GM19238 (cell line): ENCODE measurements at regions not wholly inside any gene's neighbourhood (a gene's known extent, or its start where the extent isn't known, plus 50 kb on each side); places are given as distances from the start of the nearest gene placed in this dataset.
"Not testable (repeated sequence)": the region's sequence is repeated elsewhere in the genome, so short reads cannot be mapped to it uniquely, and the experiment has no call there.

Experiments used
- DNase-seq: peaks from one replicate; pipeline ENCODE4 v3.0.0; 2011; ENCODE audit warnings: low spot score; ENCODE audit not compliant: insufficient read length

- no peak for DNase-seq
Observed at GRCh38 chr6:140175486-140175885, 801.0 kb upstream of the CITED2 start.

- DNase-seq, result no peak
Observed at GRCh38 chr6:140174524-140174923, 800.1 kb upstream of the CITED2 start.

- no peak for DNase-seq
Observed at GRCh38 chr6:140168365-140168764, 793.9 kb upstream of the CITED2 start.

GRCh38 chr6:140160909-140161308 lies 786.5 kb upstream of the CITED2 start:
- DNase-seq, result no peak

GRCh38 chr6:140160494-140160893 lies 786.0 kb upstream of the CITED2 start:
- no peak for DNase-seq

- DNase-seq, result no peak
Observed at GRCh38 chr6:140156131-140156530, 781.7 kb upstream of the CITED2 start.

GRCh38 chr6:140155451-140156126 lies 781.1 kb upstream of the CITED2 start:
- no peak for DNase-seq

- no peak for DNase-seq
Observed at GRCh38 chr6:140153703-140154102, 779.3 kb upstream of the CITED2 start.

- DNase-seq, result not testable (repeated sequence)
Observed at GRCh38 chr6:140147825-140148814, 773.7 kb upstream of the CITED2 start.

- no peak for DNase-seq
Observed at GRCh38 chr6:140140891-140141290, 766.4 kb upstream of the CITED2 start.

GRCh38 chr6:140138311-140139010 lies 764.0 kb upstream of the CITED2 start:
- no peak for DNase-seq

- DNase-seq, result no peak
Observed at GRCh38 chr6:140134224-140134623, 759.8 kb upstream of the CITED2 start.

- no peak for DNase-seq
Observed at GRCh38 chr6:140130074-140130473, 755.6 kb upstream of the CITED2 start.

- DNase-seq, result no peak
Observed at GRCh38 chr6:140124498-140124897, 750.0 kb upstream of the CITED2 start.

GRCh38 chr6:140108167-140108566 lies 733.7 kb upstream of the CITED2 start:
- no peak for DNase-seq

- no peak for DNase-seq
Observed at GRCh38 chr6:140107216-140107615, 732.8 kb upstream of the CITED2 start.

GRCh38 chr6:140105857-140106256 lies 731.4 kb upstream of the CITED2 start:
- no peak for DNase-seq

- no peak for DNase-seq
Observed at GRCh38 chr6:140105241-140105640, 730.8 kb upstream of the CITED2 start.

GRCh38 chr6:140101818-140102217 lies 727.4 kb upstream of the CITED2 start:
- DNase-seq, result no peak

- DNase-seq, result no peak
Observed at GRCh38 chr6:140101367-140101766, 726.9 kb upstream of the CITED2 start.

- DNase-seq, result no peak
Observed at GRCh38 chr6:140095532-140095931, 721.1 kb upstream of the CITED2 start.

GRCh38 chr6:140091895-140092294 lies 717.4 kb upstream of the CITED2 start:
- DNase-seq, result no peak
